ENCODE measurements at regions not wholly inside any gene's neighbourhood (a gene's known extent, or its start where the extent isn't known, plus 50 kb on each side); places are given as distances from the start of the nearest gene placed in this dataset.

GRCh38 chr4:19009881-19010280, 988.3 kb upstream of the LCORL start:
- DNase-seq: no peak

GRCh38 chr4:19005211-19005610, 983.7 kb upstream of the LCORL start:
- DNase-seq: peak; percentile 43

DNA sequence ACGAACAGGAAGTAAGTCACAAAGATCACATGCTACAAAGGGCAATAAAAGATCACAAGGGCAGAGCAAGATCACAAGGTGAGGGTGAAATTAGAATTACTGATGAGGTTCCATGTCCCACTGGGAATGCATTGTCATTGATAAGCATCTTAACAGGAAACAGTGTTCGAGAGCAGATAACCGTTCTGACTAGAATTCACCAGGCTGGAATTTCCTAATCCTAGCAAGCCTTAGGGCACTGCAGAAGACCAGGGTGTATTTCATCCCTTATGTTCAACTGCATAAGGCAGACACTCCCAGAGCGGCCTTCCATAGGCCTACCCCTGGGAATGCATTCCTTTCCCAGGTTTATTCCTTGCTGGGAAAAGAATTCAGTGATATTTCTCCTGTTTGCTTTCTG, 980.6 kb upstream of the LCORL start:
- DNase-seq: no peak

DNA sequence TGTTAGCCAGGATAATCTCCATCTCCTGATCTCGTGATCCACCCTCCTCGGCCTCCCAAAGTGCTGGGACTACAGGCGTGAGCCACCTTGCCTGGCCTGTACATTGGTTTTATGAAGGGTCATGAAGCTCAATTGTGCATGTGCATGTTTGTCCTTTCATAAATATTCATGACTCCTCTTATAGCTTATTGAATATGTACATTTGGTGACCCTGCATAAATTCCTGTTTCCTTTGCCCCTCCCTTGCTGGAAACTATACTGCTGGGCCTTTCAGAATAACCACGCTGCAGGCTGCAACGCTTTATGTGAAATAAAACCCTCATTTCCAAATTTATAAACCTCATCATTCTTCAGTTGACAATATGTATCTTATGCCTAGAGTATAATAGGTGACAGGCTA, 978.0 kb upstream of the LCORL start:
- DNase-seq: no peak

- DNase-seq: no peak
These were observed 959.7 kb upstream of the LCORL start for GRCh38 chr4:18981234-18981615.

GRCh38 chr4:18980516-18981233, 959.1 kb upstream of the LCORL start:
- DNase-seq: no peak

DNA sequence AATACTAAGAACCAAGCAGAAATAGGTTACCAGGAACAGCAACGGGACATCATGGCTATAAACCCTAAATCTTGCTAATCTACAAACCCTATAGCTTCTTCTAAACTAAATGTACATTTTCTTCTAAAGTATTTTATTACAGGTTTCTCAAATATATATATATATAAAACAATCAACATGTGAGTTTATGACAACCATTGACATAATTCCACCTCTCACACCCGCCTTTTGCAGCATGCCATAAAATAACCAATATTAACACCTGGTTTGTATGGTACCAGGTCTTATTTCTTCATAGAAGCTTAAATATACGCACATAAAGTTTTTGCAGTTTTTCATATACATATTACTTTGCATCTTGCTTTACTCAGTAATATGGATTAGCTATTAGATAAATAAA, 955.3 kb upstream of the LCORL start:
- DNase-seq: no peak

- DNase-seq: no peak
These were observed 954.6 kb upstream of the LCORL start for GRCh38 chr4:18975916-18976808.

GRCh38 chr4:18973296-18973695, 951.7 kb upstream of the LCORL start:
- no peak for DNase-seq

- DNase-seq: no peak
These were observed 940.3 kb upstream of the LCORL start for GRCh38 chr4:18961879-18962278.

GRCh38 chr4:18961266-18961665, 939.7 kb upstream of the LCORL start:
- no peak for DNase-seq

GRCh38 chr4:18957716-18958115, 936.2 kb upstream of the LCORL start:
- DNase-seq: no peak

DNA sequence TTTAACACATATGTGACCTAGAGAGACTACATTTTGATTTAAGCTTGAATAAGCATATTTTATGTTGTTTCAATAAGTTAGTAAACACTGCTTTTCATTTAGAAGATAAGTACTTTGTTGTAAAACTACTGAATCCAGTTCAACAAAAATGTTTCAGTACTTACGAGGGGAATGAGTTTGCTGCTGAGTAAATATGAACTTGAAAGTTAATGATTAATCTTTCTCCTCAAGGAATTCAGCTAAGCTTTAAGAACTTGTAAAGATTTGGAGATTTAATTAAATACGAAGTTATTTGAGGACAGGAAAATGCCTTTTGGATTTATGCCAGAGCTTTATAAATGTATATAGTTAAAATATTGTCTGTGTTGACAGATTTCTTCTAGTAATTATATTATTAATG, 933.0 kb upstream of the LCORL start:
- DNase-seq: no peak

- no peak for DNase-seq
These were observed 932.1 kb upstream of the LCORL start for GRCh38 chr4:18953613-18954012.

DNA sequence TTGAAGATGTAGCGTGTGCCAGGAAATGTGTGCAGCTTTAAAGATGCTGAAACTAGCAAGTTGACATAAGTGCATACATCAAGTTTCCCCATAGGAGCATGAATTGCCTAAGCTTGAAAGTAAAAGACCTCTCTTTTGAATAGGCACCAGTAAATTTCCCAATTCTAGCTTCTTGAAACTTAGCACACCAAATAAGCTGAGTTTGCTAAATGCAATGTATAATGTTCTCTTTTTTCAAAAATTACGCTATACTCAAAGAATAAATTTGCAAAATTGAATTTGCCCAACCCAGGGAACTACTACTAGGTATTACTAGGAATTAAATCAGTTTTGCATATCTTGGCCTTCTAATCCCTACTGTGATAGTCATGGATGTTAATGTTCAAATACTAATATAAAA, 923.9 kb upstream of the LCORL start:
- no peak for DNase-seq

DNA sequence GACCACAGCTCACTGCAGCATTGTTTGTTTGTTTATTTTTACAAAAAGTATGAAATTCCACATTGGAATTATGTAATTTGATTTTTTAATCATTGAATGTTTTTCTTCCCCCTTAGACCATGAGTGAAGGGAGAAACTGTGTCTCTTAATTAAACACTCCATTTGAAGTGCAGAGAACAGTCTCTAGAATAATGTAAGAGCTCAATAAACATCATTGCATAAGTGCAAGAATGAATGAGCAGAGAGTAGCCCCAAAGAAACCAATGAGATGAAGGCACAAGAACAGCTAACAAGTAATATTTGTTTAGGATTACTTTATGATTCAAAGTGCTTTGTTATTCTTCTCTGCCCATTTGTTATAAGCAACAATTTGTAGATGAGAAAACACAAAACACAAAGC, 921.3 kb upstream of the LCORL start:
- DNase-seq: no peak

- DNase-seq: no peak
These were observed 917.0 kb upstream of the LCORL start for GRCh38 chr4:18938343-18939099.

GRCh38 chr4:18937746-18938145, 916.2 kb upstream of the LCORL start:
- DNase-seq: no peak

DNA sequence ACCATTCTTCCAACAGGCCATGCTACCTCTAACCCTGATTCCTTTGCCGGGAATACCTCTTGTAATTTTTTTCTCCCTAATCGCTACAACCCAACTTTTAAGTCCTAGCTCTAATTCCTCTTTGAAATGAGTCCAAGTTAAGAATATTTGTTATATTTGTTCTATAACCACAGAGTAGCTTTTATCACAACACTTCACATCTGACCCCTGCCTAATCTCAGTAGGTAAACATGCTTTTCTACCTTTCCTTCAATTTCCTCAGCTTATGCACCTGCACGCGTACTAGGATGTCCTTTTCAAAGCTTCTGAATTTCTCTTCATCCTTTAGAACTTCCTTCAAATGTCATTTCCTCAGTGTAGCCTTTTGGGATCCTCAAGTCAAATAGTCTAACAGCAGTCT, 915.5 kb upstream of the LCORL start:
- no peak for DNase-seq

DNA sequence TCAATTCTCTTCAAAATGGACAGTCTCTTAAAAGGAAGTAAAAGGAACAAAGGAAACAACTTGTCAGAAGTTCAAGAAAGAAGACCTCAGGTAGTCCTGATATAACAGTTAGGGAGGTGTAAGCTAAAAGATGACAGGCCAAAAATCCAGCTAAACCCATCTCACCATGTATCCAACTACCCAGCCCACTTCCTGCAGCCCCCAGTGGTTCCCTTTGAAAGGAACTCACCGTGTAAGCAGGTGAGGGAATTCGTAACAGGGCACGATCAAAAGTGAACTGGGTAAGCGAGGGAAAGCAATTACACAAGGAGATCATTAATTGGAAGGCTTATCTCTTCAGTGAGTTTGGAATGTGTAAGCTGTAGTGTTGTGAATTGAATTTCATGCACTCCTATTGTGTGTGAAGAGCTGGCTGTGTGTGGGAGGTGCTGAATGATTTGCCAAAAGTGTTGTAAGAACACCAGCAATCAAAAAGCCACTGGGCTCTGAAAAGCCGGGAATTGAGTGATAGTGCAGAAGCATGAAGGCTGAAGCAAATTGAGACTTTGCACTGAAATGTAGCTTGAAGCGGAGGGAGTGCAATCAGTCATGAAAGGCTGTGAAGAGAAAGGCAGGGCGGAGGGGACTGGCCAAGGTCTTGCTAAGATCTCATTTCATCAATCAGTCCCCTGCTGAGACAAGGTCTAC, 914.2 kb upstream of the LCORL start:
- DNase-seq: no peak

DNA sequence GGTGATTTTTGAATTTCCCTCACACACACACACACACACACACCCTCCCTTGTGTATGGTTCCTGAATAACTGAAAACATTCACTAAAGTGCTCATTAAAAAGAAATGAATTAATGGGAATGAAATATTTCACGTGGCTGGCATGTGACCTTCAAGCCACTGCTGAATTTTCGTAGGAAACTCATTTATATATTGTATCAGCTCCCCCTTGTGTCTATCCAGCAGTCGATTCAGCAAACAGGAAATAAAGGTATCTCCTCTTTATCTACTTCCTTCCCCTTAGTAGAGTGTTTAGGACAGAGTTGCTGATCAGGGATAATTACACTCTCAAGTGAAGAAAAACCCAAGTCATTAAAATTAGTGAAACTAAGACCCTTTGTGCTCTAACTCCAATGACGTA, 912.6 kb upstream of the LCORL start:
- DNase-seq: no peak

DNA sequence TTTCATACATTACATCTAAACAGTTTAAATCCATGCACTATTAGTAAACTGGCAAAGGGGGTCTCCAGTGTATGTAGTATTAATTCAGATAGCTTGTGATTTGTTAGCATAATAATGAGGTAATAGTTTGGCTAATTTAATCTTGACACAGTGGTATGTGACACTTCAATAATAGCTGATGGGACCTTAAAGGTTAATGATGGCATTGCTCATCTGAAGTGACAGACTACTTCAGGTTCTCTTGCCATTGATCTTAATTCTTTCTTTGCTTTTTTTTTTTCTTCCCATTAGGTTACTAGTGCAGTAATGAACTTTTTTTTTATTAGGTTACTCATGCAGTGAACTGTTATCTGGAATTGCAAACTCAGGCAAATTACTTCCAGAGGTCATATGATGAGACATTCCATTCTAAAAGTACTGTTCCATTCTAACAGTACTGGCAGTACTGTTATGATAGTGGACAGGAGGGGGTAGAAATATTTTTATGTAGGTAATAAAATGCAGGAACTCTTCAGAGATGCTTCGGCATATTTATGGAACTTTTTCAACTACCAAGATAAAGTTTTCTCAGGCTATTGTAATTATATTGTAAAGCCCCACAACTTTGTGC, 911.3 kb upstream of the LCORL start:
- DNase-seq: no peak

Data from fibroblast of skin of right biceps (primary cell).